Inflammatory macrophage treated with lipopolysaccharide for 4 hours (primary cell): ENCODE measurements at regions not wholly inside any gene's neighbourhood (a gene's known extent, or its start where the extent isn't known, plus 50 kb on each side); places are given as distances from the start of the nearest gene placed in this dataset.
A peak's percentile ranks its signal among the peaks of the same experiment; 100 is the strongest.
"Not testable (repeated sequence)": the region's sequence is repeated elsewhere in the genome, so short reads cannot be mapped to it uniquely, and the experiment has no call there.

Experiments used
- DNase-seq: peaks from one replicate; pipeline ENCODE4 v3.0.0-alpha.2; 2020

DNA sequence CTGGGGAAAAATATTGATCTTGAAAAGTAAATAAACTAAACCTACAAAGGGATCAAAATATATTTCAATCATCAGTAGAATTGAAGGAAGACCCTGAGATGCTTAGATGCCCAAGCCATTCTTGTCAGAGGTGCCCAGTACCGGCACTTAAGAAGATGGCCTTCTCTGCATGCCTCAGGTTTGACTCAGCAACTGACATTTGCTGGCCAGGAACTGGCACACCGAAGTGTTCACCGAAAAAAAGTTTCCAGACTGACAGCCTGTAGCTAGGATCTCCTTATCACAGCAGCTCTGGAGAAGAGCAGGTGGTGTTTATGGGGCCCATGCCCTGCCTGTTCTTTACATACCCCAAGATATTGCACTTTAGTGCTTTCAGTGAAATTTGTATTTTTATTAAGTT, 203.2 kb downstream of the MOXD1 start:
- no peak for DNase-seq

DNA sequence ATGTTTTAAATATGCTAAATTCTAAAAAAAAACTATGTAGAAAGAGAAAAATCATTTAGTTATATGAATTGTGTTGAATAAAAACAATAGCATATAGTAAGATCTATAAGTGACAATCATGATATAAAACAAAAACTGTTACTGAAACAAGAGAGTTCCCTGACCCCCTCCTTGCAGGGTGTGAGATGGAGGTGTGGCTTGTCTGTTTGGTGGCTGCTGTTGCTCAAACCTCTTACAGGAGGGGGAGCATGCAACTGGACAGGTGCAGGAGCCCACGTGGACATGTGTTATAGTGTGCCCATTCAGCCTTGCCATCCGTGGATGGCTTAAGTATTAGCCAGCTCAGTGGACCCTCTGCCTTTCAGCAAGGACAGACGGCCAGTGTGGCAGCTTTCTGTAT, 206.7 kb downstream of the MOXD1 start:
- no peak for DNase-seq

DNA sequence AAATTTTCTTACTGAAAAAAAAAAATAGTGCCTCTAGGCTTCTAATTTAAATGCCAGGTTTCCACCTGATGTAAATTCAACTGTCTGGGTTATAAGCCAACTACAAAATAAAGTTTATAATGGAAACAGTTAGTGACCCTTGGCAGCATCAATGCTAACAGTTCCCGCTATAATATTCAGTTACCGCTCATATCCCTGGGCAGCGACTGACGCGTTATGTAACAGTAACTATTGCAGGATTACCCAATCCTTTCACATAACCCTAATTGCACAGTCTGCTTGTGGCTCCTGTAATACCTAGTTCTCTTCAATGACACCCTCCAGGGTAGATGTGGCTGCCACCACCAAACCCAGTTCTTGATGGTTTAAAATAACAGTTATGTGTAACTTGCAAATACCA, 208.6 kb downstream of the MOXD1 start:
- no peak for DNase-seq

DNA sequence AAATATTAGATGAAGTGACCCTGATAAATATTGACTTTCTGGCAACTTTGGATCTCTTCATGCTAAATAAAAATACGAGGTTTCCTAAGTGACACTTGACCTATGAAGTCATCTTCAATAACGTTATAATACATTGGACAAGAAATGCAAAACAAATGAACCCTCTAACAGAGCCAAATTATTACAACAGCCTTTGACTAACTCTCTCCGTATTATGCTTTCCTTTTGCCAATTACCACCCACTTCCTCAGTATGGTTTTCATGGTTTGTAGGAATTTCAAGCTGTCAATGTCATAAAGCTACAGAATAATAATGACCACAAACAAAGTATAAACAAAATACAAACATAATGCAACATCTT, 210.5 kb downstream of the MOXD1 start:
- no peak for DNase-seq

DNA sequence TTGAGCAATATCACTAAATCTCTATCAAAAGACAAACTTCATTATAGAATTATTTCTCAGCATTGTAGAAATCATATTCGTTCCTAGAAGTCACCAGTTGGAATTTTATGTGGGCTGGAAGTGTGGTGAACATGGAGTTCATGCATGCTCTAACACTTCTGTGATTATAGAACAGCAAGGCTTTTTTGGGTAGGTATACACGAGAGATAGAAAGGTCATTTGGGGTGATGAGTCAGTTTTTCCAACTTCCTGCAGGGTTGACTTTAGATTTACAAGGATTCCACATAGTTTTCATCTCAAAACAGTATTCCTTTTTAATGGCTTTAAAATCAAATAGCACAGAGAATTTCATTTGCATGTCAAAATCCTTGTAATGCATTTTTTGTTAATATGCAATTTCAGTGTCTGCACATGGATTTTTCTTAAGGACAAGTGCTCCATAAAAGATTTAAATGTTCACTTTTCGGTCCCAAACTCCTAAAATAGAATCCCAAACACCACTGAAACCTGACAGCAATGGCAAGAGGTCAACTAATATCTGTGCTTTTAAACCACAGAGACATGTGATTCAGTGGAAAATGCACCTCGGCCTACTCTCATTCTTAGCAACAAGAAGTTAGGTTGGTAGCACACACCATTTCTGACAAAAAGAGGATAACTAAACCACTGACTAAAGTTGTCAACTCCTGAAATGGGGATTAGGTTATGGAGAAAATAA, 211.0 kb downstream of the MOXD1 start:
- DNase-seq = no peak

DNA sequence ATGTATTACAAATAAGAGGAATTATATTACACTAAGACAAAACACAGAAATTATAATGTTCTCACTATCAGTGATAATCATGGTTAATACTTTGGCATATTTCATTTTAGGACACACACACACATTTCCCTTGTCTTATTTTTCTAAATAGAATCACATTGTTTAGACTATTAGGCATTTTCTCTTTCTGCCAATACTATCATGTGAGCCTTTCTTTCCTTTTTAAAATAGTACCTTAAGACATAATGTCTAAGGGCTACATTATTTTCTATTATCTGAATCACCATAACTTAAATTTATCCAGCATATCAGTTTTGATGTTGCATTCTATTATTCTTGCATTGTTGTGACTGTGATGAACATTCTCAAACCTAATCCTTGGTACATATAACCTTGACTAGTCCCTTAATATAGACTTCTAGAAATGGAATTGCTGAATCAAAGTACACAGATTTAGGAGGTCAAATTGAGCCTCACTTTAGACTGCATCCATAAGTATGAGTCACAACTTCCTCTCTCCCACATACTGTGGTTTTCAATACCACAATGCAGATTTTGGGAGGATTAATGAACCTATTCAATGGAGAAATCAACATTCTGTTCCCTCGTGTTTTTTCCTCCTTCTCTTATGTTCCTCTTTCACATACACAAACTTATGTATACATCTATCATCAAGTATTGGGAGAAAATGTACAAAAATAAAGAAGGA, 212.6 kb downstream of the MOXD1 start:
- DNase-seq = peak; percentile 47

DNA sequence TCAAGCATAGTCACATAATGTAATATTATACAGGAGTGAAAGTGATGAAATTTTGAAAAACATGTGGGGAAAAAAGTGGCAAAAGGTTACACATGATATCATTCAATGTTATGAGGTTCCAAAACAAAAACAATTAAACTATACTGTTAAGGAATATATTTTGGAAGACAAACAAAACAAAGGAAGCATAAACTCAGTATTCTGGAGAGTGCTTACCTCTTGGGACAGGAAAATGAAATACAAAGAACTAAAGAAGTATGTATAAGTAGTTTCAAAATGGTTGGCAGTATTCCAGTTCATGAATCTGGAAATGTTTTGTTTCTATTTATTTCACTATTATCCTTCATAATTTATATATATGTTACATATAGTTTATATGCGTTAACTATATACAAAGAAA, 213.5 kb downstream of the MOXD1 start:
- no peak for DNase-seq

DNA sequence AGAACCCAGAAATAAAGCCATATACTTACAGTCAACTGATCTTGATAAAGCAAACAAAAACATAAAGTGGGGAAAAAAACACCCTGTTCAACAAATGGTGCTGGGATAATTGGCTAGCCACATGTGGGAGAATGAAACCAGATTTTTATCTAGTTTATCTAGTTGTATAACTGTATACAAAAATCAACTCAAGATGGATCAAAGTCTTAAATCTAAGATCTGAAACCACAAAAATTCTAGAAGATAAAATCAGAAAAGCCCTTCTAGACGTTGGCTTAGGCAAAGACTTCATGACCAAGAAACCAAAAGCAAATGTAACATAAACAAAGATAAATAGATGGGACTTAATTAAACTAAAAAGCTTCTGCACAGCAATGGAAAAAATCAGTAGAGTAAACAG, 216.3 kb downstream of the MOXD1 start:
- not testable (repeated sequence) for DNase-seq

DNA sequence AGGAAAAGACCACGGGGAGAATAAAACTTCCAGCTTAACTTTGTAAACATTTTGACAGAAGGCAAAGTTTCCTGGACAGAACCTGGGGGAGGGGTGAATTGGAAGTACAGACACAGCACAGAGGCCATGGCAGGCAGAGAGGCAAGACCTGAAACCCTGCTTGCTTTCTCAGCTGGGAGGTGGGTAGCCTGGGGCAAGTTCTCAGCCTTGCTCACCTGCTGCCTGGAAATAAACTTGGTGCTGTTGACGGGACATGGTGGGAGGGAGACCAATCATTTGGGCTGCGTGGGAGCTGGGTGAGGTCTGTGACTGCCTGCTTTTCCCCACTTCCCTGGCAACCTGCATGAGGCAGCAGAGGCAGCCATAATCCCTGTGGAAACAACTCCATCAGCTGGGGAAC, 221.3 kb downstream of the MOXD1 start:
- DNase-seq = no peak

DNA sequence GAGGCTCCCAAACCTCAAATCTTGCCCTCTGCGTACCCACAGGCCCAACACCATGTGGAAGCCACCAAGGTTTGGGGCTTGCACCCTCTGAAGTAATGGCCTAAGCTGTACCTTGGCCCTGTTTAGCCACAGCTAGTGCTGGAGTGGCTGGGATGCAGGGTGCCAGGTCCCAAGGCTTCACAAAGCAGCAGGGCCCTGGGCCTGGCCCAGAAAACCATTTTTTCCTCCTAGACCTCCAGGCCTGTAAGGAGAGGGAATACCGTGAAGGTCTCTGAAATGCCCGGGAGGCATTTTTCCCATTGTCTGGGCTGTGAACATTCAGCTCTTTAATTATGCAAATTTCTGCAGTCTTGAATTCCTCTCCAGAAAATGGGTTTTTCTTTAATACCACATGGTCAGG, 223.7 kb upstream of the CCN2 start:
- no peak for DNase-seq

DNA sequence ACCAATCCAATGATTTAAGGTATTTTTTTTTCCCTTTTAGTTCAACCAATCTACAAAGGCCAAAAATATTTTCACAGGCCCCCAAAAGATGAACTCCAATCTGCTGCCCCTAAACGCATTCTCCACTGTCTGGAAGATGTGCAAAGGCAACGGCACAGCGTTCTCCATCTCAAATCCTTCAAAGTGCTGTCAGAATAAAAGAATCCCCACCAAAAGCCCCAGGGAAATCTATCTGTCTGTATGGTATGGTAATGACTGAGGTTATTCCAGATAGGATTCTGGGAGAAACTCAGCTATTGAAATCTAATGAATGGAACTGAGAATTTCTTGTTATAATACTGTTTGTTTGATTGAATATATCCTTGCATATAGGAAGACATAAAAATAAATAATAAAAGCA, 217.8 kb upstream of the CCN2 start:
- no peak for DNase-seq

DNA sequence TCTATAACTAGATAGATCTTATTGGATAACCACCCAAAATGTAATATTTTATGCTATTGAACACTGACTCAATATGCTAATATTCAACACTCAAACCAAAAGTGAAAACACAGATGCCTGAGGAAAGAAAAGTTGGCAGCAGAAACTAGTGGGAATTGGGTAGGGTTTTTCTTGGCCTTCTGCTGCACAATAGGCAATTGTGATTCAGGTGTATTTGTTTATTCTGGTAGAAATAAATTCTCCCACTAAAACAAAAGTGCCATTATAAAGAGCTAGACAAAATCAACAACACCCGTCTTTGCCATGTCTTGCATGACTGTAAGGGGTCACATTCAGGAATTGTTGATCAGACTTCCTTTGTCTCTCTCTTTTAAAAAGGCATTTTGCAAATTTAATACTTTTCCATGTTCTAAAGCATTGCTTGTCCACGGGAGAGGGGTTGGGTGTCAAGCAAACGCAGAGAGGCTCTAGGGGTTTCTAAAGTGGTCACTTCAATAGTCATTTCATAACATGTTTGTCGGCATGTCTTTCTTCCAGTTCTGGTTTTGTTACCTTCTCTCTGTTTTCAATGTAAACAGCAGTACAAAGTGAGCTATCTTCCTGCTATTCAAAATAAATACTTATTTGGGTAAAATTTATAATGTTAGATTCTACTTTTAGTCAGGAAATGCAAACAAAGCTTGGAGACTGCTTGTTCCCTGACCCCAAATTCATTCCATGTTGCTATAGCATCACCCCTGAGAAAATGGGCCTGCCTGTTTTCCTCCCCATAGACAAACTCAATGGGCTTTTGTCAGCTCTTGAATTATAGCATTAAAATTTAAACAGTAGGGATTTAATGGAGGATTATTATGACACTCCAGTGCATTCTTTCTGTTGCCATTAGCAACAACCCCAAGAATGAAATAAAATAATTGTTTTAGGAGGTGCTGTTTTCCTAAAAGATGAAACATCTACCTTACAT, 217.0 kb upstream of the CCN2 start:
- no peak for DNase-seq

DNA sequence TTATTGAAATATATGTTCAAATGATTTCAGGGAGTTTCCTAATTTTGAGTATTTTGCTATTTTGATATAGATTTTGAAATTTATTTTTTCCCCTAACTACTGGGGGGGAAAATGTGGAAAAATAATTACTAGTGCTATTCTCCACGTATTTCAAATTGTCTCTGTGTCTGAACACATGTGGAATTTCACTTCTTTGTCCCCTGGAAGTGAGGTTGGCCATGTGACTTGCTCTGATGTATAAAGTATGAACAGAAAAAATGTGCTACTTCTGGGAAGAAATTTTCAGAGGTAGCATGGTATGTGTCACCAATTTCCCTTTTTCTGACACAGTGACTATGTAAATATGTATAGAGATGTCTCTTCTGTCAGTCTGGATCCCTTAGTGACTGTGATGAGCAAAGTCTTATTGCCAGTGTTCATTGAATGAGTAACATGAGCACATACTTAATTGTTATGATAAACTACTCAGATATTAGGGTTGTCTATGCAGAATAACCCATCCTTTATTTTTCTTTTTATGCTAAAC, 215.4 kb upstream of the CCN2 start:
- DNase-seq = no peak

DNA sequence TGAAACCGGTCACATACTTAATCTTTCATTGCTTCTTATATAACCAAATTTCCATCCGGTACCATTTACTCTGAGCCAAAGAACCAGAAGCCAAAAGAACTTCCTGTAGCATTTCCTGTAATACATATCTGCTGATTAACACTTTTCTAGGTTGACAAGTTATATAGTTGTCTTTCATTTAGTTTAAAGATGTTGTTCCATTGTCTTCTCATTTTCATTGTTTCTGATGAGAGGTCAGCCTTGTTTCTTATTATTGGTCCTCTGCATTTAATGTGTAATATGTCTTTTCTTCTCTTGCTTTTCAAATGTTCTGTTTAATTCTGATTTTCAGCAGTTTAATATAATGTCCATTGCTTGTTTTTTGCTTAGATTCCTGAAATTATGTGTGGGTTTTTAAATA, 214.5 kb upstream of the CCN2 start:
- DNase-seq = no peak

DNA sequence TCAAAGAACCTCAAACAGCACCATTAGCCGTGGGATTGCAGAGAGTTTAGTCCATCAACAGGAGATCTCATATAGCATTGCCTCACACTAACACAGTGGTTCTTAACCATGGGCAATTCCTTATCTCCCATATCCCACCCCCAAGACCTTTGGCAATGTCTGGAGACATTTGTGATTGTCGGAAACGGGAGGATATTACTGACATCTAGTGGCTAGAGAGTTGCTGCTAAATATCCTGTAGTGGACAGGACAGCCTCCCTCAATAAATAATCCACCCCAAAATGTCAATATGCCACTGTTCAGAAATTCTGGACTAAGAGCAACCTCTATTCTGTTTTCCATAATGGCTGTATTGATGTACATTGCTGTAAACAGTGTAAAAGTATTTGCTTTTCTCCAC, 210.1 kb upstream of the CCN2 start:
- DNase-seq = no peak

DNA sequence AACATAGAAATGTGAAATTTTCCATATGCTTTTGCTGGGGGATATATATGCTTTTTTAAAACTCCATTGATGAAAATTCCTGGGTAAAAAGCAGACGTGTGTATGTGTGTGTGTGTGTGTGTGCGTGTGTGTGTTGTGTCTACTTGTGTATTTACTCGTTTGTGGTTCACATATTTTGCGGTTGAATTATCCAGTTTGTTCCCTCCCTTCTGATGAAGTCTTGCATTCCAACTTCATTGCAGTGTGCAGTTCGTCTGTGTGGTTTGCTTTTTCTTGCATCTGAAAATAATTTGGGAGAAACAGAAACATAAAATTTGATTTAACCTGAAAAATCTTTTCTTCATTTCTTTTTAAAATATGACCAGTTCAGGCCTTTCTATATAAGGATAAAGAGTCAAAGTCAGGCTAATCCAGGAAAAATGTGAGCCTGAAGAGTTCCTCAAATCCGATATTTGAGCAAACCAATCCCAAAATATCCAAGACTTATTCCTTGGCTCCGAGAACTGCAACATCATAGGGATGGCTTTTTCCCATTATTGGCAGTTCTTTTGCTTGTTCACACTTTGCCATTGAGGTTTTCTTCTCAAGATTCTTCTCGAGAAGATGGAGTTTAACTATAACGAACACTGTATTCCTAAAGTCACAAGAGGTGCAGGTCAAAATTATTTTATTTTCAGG, 202.2 kb upstream of the CCN2 start:
- no peak for DNase-seq

DNA sequence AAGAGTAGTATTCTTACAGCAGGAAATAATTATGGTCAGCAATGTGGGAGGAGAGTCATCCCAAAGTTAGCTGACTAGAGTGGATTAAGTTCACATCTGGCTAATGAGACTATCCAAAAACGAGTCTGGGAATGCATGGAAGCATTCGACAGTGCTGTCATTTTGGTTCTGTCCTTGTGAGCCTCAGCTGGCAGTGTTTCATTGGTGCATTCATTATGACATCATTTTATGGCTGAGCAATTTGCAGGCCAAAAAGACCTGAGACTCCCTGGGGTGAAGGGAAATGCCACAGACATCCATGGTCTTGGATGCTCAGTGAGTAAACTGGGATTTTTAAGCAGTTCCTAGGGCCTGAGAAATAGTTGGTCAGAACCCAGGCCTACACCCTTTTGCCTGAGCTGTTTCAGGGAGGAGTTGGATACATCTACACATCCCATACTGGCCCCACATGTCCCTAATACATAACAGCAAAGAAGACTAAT, 196.4 kb upstream of the CCN2 start:
- DNase-seq = no peak

DNA sequence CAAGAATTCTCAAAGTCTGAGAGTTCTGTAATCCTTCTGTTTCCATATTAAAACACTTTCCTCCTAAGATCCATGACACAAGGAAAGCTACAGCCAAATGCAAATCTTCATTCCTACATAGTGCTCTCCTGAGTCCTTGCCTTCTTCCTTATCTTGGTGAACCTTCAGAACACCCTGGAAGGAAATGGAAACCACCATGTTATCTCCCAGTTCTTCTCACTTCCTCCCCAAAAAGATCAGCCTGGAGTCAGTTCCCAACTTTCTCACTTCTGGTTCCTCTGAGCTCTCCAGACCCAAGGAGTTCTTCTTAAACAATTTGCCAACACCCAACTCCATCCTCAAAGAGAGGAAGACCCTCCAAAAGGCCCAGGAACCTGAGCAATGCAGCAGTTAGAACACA, 193.3 kb upstream of the CCN2 start:
- no peak for DNase-seq

DNA sequence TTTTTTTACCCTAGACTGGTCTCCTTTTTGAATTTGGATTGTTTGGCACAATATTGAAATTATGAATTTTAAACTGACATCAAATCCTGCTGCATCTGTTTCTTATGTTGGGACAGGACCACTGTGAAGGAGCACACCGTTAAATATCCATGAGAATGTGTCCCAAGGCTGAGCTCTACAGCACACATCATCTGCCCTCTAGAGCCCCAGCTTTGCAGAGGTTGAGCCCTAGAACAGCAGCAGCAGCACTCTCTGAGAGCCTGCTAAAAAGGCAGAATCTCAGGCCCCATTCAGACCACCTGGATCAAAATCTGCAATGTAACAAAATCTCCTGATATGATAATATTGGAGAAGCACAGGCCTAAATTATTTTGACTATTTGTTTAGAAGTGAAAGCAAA, 192.1 kb upstream of the CCN2 start:
- no peak for DNase-seq

DNA sequence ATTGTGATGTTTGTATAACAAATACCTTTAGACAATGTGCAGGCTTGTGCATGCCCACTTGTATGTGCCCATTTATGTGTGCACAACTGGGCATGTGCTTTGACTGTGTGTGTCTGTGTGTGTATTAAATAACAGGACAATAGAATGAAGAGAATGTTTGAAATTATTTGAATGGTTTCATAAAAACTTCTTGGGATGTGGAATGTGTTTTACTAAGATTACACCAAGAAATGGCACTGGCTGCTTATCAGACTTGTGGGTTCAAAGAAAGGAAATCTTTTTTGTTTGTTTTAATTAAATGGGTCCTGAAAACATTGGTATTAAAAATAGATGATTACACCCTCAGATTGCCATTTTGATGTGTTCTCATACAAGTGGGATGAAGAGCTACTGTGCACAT, 191.6 kb upstream of the CCN2 start:
- no peak for DNase-seq

DNA sequence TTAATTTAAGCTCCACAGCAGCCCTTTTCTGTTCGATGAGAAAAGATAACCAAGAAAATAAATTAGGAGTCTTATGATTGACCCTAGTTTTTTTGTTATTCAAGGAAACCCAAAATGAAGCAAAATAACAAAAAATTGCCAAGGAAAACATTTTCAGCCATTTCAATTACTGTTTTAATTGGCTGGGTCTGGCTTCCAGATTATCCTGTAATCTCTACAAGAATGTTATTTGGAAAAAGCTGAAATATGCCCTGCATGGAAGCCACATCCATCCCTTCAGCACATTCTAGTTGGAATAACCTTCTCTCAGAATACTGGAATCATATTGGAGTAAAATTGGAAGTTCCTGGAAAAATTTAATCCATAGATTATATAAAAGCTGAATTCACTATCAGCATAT, 191.1 kb upstream of the CCN2 start:
- DNase-seq = no peak

DNA sequence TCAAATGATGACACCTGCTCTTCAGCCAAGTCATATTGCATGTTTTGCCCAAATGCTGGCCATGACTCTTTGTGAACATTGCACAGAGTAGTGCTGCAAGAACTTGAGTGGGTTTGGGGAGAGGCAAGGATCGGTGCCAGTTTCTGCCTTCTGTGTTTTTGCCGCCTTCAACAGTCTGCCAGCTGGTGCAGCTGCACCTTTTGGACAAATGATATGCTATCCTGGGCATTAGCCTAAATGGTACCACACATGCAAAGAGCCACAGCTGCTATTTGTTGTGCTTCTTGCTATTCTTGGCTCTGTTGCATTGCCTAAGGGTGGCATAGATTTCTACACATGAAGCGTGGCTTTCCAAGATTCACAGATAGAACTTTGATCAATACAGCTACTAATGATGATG, 189.0 kb upstream of the CCN2 start:
- DNase-seq = no peak

DNA sequence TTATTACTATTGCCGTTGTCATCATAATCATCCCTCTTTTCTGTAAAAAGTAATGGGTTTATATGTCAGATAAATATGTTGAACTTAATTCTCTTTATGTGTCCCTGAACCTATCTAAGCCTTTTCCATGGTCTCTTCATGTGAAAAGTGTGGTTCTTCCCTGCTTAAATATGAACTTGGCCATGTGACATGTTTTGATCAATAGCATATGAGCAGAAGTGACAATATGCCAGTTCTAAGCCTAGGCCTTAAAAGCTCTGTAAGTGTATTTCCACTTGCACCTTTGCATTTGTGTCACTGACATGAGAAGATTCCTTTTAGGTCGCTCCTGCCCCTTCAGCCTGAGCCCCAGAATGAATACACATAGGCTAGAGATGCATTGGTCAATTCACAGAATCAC, 188.4 kb upstream of the CCN2 start:
- DNase-seq = no peak
